ENCODE measurements at regions not wholly inside any gene's neighbourhood (a gene's known extent, or its start where the extent isn't known, plus 50 kb on each side); places are given as distances from the start of the nearest gene placed in this dataset.
"Not testable (repeated sequence)": the region's sequence is repeated elsewhere in the genome, so short reads cannot be mapped to it uniquely, and the experiment has no call there.

- no peak for DNase-seq
These were observed 80.8 kb upstream of the PAX2 start for GRCh38 chr10:100664316-100665149.

- not testable (repeated sequence) for DNase-seq
These were observed 78.7 kb upstream of the PAX2 start for GRCh38 chr10:100666634-100667033.

GRCh38 chr10:100669616-100670015, 75.8 kb upstream of the PAX2 start:
- no peak for DNase-seq

GRCh38 chr10:100670368-100670767, 75.0 kb upstream of the PAX2 start:
- DNase-seq = no peak

GRCh38 chr10:100670828-100671479, 74.4 kb upstream of the PAX2 start:
- DNase-seq = peak; percentile 87

- DNase-seq = no peak
These were observed 73.2 kb upstream of the PAX2 start for GRCh38 chr10:100672199-100672598.

GRCh38 chr10:100677290-100677945, 68.0 kb upstream of the PAX2 start:
- DNase-seq = no peak

- DNase-seq = no peak
These were observed 66.1 kb upstream of the PAX2 start for GRCh38 chr10:100679327-100679726.

GRCh38 chr10:100683004-100683403, 62.4 kb upstream of the PAX2 start:
- DNase-seq = no peak

GRCh38 chr10:100683545-100684300, 61.7 kb upstream of the PAX2 start:
- DNase-seq = no peak

GRCh38 chr10:100684688-100685235, 60.6 kb upstream of the PAX2 start:
- DNase-seq = no peak

GRCh38 chr10:100685331-100685730, 60.1 kb upstream of the PAX2 start:
- DNase-seq = no peak

- DNase-seq = no peak
These were observed 58.0 kb upstream of the PAX2 start for GRCh38 chr10:100687143-100688003.

GRCh38 chr10:100688201-100688600, 57.2 kb upstream of the PAX2 start:
- DNase-seq = no peak

GRCh38 chr10:100693821-100694220, 51.6 kb upstream of the PAX2 start:
- no peak for DNase-seq

Data from activated CD4-positive, CD25-positive, alpha-beta regulatory T cell treated with anti-CD3 and anti-CD28 coated beads, Interleukin-2, amount 50 U/mL, for 72 hours (primary cell).